ENCODE measurements at regions not wholly inside any gene's neighbourhood (a gene's known extent, or its start where the extent isn't known, plus 50 kb on each side); places are given as distances from the start of the nearest gene placed in this dataset.
"Not testable (repeated sequence)": the region's sequence is repeated elsewhere in the genome, so short reads cannot be mapped to it uniquely, and the experiment has no call there.

DNA sequence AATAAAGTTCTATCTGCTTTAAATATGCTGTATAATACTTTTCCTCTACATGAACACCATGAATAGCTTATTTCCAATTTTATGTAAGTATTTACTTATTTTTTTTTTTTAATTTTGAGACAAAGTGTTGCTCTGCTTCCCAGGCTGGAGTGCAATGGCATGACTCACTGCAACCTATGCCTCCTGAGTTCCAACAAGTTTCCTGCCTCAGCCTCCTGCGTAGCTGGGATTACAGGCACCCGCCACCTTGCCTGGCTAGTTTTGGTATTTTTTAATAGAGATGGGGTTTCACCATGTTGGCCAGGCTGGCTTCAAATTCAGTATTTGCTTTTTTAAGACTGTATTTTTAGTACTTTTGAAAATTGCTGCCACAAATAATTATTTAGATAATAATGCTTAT is 1365.9 kb downstream of the GRIK2 start:
- no peak overlapping the region for H3K9ac ChIP-seq
- H3K27me3 ChIP-seq (ENCODE audit: insufficient read depth): no peaks in the 10 kb centered on the region
- DNase-seq: no peak
- no peaks in the 10 kb centered on the region for H3K36me3 ChIP-seq (replicated peaks in 1 of 2; ENCODE audit: control insufficient read depth in 1 of 2, insufficient read depth in 2 of 2, low read length in 1 of 2)
- no peaks in the 10 kb centered on the region for H4K20me1 ChIP-seq (ENCODE audit: insufficient read depth)
- ChIA-PET POLR2A (no interaction called here), CTCF (no interaction called here)
- no peak overlapping the region for H2AFZ ChIP-seq (ENCODE audit: low read depth)
- H3K4me3 ChIP-seq (ENCODE audit: low read depth in 2 of 2, low read length in 1 of 2): no peak overlapping the region
- no peak overlapping the region for H3K27ac ChIP-seq (ENCODE audit: low read depth in 2 of 2, low read length in 1 of 2)
- 83% methylated on average over 2 of the region's 2 CpGs for WGBS (ENCODE audit: low lambda C conversion rate)
- no peaks in the 10 kb centered on the region for H3K9me3 ChIP-seq
- TF ChIP-seq TEAD4 (IDR thresholded peaks at IDR 0.05; ENCODE audit: borderline replicate concordance, insufficient read depth) (no peak), NRF1 (IDR thresholded peaks at IDR 0.05; ENCODE audit: low read depth, low read length) (no peak), RCOR1 (IDR thresholded peaks at IDR 0.05; ENCODE audit: low read length) (no peak), PBX3 (IDR thresholded peaks at IDR 0.05) (no peak), RXRA (IDR thresholded peaks at IDR 0.05; ENCODE audit: borderline replicate concordance, low read depth) (no peak), POLR2AphosphoS5 (IDR thresholded peaks at IDR 0.05; ENCODE audit: low read depth, low read length) (no peak)
- no peaks in the 10 kb centered on the region for H3K79me2 ChIP-seq (ENCODE audit: insufficient read depth)
- no peak overlapping the region for H3K4me2 ChIP-seq
- no peaks in the 10 kb centered on the region for H3K4me1 ChIP-seq (ENCODE audit: control insufficient read depth in 1 of 2, insufficient read depth in 2 of 2, low read depth in 1 of 2, low read length in 1 of 2)
- H3F3A ChIP-seq (replicated peaks; ENCODE audit: insufficient read depth): no peaks in the 10 kb centered on the region
- no peaks in the 10 kb centered on the region for H3K9me2 ChIP-seq

GRCh38 chr6:102758536-102758935 is 1365.0 kb downstream of the GRIK2 start:
- H3K9me3 ChIP-seq; H3K9ac ChIP-seq; H3K36me3 ChIP-seq (replicated peaks in 1 of 2; ENCODE audit: control insufficient read depth in 1 of 2, insufficient read depth in 2 of 2, low read length in 1 of 2); H3K79me2 ChIP-seq (ENCODE audit: insufficient read depth); H3K4me2 ChIP-seq; H3K27me3 ChIP-seq (ENCODE audit: insufficient read depth); DNase-seq; H3K27ac ChIP-seq (ENCODE audit: low read depth in 2 of 2, low read length in 1 of 2); POLR2A ChIA-PET; H3F3A ChIP-seq (replicated peaks; ENCODE audit: insufficient read depth); H3K4me3 ChIP-seq (ENCODE audit: low read depth in 2 of 2, low read length in 1 of 2); H4K20me1 ChIP-seq (ENCODE audit: insufficient read depth); CTCF ChIA-PET; H3K4me1 ChIP-seq (ENCODE audit: control insufficient read depth in 1 of 2, insufficient read depth in 2 of 2, low read depth in 1 of 2, low read length in 1 of 2); H2AFZ ChIP-seq (ENCODE audit: low read depth); H3K9me2 ChIP-seq: not testable (repeated sequence)
- WGBS (ENCODE audit: low lambda C conversion rate): 83% methylated on average over 19 of the region's 19 CpGs

DNA sequence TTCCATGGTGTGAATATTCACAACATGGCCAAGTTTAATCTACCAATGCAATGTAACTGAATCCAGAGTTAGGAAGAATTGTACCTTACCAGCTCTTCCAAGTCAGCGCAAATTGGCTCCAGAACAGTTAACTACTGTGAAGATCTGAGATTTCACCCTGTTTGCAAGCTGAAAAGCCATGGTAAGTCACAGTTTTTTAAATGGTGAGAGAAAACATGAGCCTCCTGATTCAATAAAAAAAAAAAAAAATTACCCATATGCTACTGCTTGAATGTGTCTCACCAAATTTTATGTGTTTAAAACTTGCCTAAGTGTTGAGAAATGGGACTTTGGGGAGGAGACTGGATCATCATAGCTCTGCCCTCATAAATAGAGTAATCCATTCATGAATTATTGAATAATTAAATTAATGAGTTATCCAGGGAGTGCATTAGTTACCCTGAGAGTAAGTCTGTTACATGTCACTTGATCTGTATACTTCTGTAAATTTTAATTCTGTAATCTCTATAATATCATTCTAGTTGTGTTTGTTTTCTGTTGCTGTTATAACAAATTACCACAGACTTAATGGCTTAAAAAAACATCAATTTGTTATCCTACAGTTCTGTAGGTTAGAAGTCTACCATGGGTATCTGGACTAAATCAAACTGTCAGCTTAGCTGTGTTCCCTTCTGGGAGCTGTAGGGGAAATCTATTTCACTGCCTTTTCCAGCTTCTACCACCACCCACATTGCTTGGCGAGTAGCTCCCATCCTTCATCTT is 1355.9 kb downstream of the GRIK2 start:
- 50% methylated on average over 2 of the region's 2 CpGs for WGBS (ENCODE audit: low lambda C conversion rate)
- POLR2A ChIA-PET: no interaction called here
- no peaks in the 10 kb centered on the region for H3K9me3 ChIP-seq
- no peak for TF ChIP-seq FOXM1 (IDR thresholded peaks at IDR 0.05; ENCODE audit: low read depth)
- TF ChIP-seq NFIC (IDR thresholded peaks at IDR 0.05; ENCODE audit: borderline replicate concordance): no peak
- TF ChIP-seq PBX3 (IDR thresholded peaks at IDR 0.05): no peak
- TF ChIP-seq SIN3A (IDR thresholded peaks at IDR 0.05; ENCODE audit: borderline replicate concordance, low read depth, low read length): no peak
- TF ChIP-seq TCF12 (IDR thresholded peaks at IDR 0.05): peak; percentile 22; the same call in 1 of the 2 replicates
- no peak for TF ChIP-seq CHD2 (IDR thresholded peaks at IDR 0.05; ENCODE audit: low read length, partially characterized antibody)
- no peak for TF ChIP-seq GABPA (IDR thresholded peaks at IDR 0.05; ENCODE audit: low read depth)
- TF ChIP-seq EP300 (IDR thresholded peaks at IDR 0.05; ENCODE audit: borderline replicate concordance in 1 of 2, low read depth in 1 of 2, low read length in 1 of 2): peak in 1 of 2 experiments; percentile 39; a peak in 2 of 4 replicates
- no peak for TF ChIP-seq MAX (IDR thresholded peaks at IDR 0.05; ENCODE audit: low read depth)
- TF ChIP-seq, protein P1, sequence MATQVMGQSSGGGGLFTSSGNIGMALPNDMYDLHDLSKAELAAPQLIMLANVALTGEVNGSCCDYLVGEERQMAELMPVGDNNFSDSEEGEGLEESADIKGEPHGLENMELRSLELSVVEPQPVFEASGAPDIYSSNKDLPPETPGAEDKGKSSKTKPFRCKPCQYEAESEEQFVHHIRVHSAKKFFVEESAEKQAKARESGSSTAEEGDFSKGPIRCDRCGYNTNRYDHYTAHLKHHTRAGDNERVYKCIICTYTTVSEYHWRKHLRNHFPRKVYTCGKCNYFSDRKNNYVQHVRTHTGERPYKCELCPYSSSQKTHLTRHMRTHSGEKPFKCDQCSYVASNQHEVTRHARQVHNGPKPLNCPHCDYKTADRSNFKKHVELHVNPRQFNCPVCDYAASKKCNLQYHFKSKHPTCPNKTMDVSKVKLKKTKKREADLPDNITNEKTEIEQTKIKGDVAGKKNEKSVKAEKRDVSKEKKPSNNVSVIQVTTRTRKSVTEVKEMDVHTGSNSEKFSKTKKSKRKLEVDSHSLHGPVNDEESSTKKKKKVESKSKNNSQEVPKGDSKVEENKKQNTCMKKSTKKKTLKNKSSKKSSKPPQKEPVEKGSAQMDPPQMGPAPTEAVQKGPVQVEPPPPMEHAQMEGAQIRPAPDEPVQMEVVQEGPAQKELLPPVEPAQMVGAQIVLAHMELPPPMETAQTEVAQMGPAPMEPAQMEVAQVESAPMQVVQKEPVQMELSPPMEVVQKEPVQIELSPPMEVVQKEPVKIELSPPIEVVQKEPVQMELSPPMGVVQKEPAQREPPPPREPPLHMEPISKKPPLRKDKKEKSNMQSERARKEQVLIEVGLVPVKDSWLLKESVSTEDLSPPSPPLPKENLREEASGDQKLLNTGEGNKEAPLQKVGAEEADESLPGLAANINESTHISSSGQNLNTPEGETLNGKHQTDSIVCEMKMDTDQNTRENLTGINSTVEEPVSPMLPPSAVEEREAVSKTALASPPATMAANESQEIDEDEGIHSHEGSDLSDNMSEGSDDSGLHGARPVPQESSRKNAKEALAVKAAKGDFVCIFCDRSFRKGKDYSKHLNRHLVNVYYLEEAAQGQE (IDR thresholded peaks at IDR 0.05; ENCODE audit: low read depth, low read length): no peak
- no peak for TF ChIP-seq FOSL2 (IDR thresholded peaks at IDR 0.05; ENCODE audit: borderline replicate concordance, low read depth)

More for the DNA sequence above, 1355.9 kb downstream of the GRIK2 start:
- CTCF ChIA-PET: no interaction called here
- H4K20me1 ChIP-seq (ENCODE audit: insufficient read depth): no peaks in the 10 kb centered on the region
- no peak overlapping the region for H3K4me3 ChIP-seq (ENCODE audit: low read depth in 2 of 2, low read length in 1 of 2)
- H3K36me3 ChIP-seq (replicated peaks in 1 of 2; ENCODE audit: control insufficient read depth in 1 of 2, insufficient read depth in 2 of 2, low read length in 1 of 2): no peaks in the 10 kb centered on the region
- H3K9ac ChIP-seq: no peak overlapping the region
- no peak overlapping the region for H2AFZ ChIP-seq (ENCODE audit: low read depth)
- no peaks in the 10 kb centered on the region for H3F3A ChIP-seq (replicated peaks; ENCODE audit: insufficient read depth)
- no peaks in the 10 kb centered on the region for H3K79me2 ChIP-seq (ENCODE audit: insufficient read depth)
- no peak overlapping the region for H3K4me2 ChIP-seq
- H3K27ac ChIP-seq (ENCODE audit: low read depth in 2 of 2, low read length in 1 of 2): peak overlapping the region in 1 of 2 experiments; percentile 48; a peak in 2 of 4 replicates
- DNase-seq: peak; percentile 51
- no peaks in the 10 kb centered on the region for H3K27me3 ChIP-seq (ENCODE audit: insufficient read depth)
- H3K9me2 ChIP-seq: no peaks in the 10 kb centered on the region
- no peaks in the 10 kb centered on the region; a peak in 1 of 4 replicates for H3K4me1 ChIP-seq (ENCODE audit: control insufficient read depth in 1 of 2, insufficient read depth in 2 of 2, low read depth in 1 of 2, low read length in 1 of 2)
